ENCODE measurements at regions not wholly inside any gene's neighbourhood (a gene's known extent, or its start where the extent isn't known, plus 50 kb on each side); places are given as distances from the start of the nearest gene placed in this dataset.

DNA sequence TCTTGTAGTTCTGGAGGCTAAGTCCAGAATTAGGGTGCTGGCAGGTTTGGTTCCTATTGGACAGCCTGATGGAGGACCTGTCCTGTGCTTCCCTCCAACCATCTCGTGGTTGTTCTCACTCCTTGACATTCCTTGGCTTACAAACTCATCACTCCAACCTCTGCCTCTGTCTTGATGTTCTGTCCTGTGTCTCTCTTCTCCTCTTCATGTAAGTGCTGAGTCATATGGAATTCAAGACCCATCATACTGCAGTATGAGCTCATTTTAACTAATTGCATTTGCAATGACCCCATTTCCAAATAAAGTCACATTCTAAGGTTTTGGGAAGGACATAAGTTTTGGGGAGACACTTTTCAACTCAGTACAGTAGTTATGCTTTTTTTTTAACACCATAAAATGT, 374.7 kb downstream of the TRIB2 start:
- Histone ChIP-seq H4K20me1 (replicated peaks in 1 of 2; ENCODE audit: control insufficient read depth in 1 of 2, insufficient read depth in 2 of 2, low read length in 2 of 2) (no peaks in the 10 kb centered on the region), H3K4me1 (replicated peaks in 1 of 4; ENCODE audit: control insufficient read depth in 3 of 4, insufficient read depth in 4 of 4, low read length in 3 of 4) (no peaks in the 10 kb centered on the region), H3K36me3 (ENCODE audit: control insufficient read depth in 2 of 4, insufficient read depth in 4 of 4, low read length in 3 of 4) (no peaks in the 10 kb centered on the region), H2BK20ac (ENCODE audit: low read length) (no peak overlapping the region), H3K18ac (ENCODE audit: extremely low read depth, low read length) (no peak overlapping the region), H2BK15ac (ENCODE audit: low read length) (no peak overlapping the region), H3K9ac (replicated peaks in 1 of 4; ENCODE audit: extremely low read depth in 1 of 4, low read depth in 3 of 4, low read length in 3 of 4) (no peak overlapping the region), H3K79me1 (ENCODE audit: low read depth, low read length) (no peaks in the 10 kb centered on the region), H4K5ac (ENCODE audit: insufficient read length, low read depth, low read length) (no peak overlapping the region), H3K9me3 (ENCODE audit: insufficient read depth in 2 of 2, low read depth in 1 of 2, low read length in 1 of 2) (peaks cover 0 to 2% of the 10 kb centered on the region in 2 experiments; a peak in 1 of 4 replicates), H3K23me2 (ENCODE audit: low read depth, low read length) (no peaks in the 10 kb centered on the region), H3K4ac (replicated peaks; ENCODE audit: insufficient read length, low read depth, low read length) (no peak overlapping the region), H4K91ac (replicated peaks; ENCODE audit: insufficient read length, low read length) (no peak overlapping the region), H3K14ac (ENCODE audit: insufficient read length) (no peak overlapping the region), H3K23ac (ENCODE audit: insufficient read length) (no peak overlapping the region), H3K27me3 (replicated peaks in 1 of 4; ENCODE audit: control insufficient read depth in 3 of 4, extremely low read depth in 1 of 4, insufficient read depth in 3 of 4, low read length in 3 of 4) (peaks cover 0 to 2% (median 0%) of the 10 kb centered on the region in 4 experiments; a peak in 1 of 7 replicates), H4K8ac (ENCODE audit: extremely low read depth, insufficient read depth, low read length) (no peak overlapping the region), H3K4me2 (ENCODE audit: insufficient read depth in 1 of 2, low read depth in 2 of 2, low read length in 2 of 2) (no peak overlapping the region), H3K79me2 (ENCODE audit: control insufficient read depth in 1 of 2, insufficient read depth in 2 of 2, low read length in 2 of 2) (no peaks in the 10 kb centered on the region), H2AFZ (ENCODE audit: low read length) (no peak overlapping the region), H2BK12ac (ENCODE audit: low read depth, low read length) (no peak overlapping the region), H3K27ac (ENCODE audit: low read depth, low read length) (no peak overlapping the region), H2BK5ac (ENCODE audit: low read depth, low read length) (no peak overlapping the region), H3K56ac (replicated peaks; ENCODE audit: insufficient read length, low read depth, low read length) (no peak overlapping the region), H3K4me3 (ENCODE audit: extremely low read depth in 1 of 4, insufficient read depth in 2 of 4, low read depth in 3 of 4, low read length in 4 of 4) (no peak overlapping the region), H2BK120ac (replicated peaks; ENCODE audit: low read depth, low read length) (no peak overlapping the region), H2AK5ac (ENCODE audit: low read depth, low read length) (no peak overlapping the region)
- FAIRE-seq = no peak
- ChIA-PET CTCF (ENCODE audit: partially characterized antibody) (interaction anchor here (0.6 to 0.7 kb wide), 2 partner anchors 286 to 1549 kb away, joined by 3 to 4 read pairs; no protein-coding TSS in a partner anchor), POLR2A (ENCODE audit: partially characterized antibody) (no interaction called here)
- WGBS, 2 experiments (ENCODE audit: extremely low coverage in 1 of 2, insufficient coverage in 1 of 2, insufficient read length in 1 of 2, insufficient replicate concordance in 2 of 2, low coverage in 1 of 2, low lambda C conversion rate in 2 of 2, missing lambda C conversion rate in 1 of 2) = 83% methylated on average over 1 of the region's 1 CpG; no CpG with 5 or more reads in 1 of the 2 experiments
- TF ChIP-seq FOSL1 (IDR thresholded peaks at IDR 0.05; ENCODE audit: insufficient read depth, low read depth, low read length) (no peak), ZNF274 (IDR thresholded peaks at IDR 0.05; ENCODE audit: borderline replicate concordance, extremely low read depth, low read length) (no peak), ATF3 (IDR thresholded peaks at IDR 0.05; ENCODE audit: insufficient read depth, low read depth, low read length) (no peak), BACH1 (IDR thresholded peaks at IDR 0.05; ENCODE audit: low read length) (no peak), KDM4A (IDR thresholded peaks at IDR 0.05; ENCODE audit: low read depth, low read length, severe bottlenecking) (no peak), CREB1 (IDR thresholded peaks at IDR 0.05) (no peak), HDAC6 (IDR thresholded peaks at IDR 0.05; ENCODE audit: low read depth, low read length) (no peak), KDM5A (IDR thresholded peaks at IDR 0.05; ENCODE audit: low read length) (no peak), KDM1A (IDR thresholded peaks at IDR 0.05; ENCODE audit: borderline replicate concordance, low read length) (no peak), SIRT6 (IDR thresholded peaks at IDR 0.05; ENCODE audit: low read length) (no peak), SIN3A (conservative IDR thresholded peaks at IDR 0.05 in 1 of 2, IDR thresholded peaks at IDR 0.05 in 1 of 2; ENCODE audit: low read depth in 1 of 2, low read length in 2 of 2) (no peak)
- TF ChIP-seq, protein P1, sequence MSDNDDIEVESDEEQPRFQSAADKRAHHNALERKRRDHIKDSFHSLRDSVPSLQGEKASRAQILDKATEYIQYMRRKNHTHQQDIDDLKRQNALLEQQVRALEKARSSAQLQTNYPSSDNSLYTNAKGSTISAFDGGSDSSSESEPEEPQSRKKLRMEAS (IDR thresholded peaks at IDR 0.05) = no peak
- DNase-seq (ENCODE audit: low read depth in 1 of 2, low spot score in 2 of 2) = no peak

Data from H1 (cell line).